ENCODE measurements at regions not wholly inside any gene's neighbourhood (a gene's known extent, or its start where the extent isn't known, plus 50 kb on each side); places are given as distances from the start of the nearest gene placed in this dataset.

DNA sequence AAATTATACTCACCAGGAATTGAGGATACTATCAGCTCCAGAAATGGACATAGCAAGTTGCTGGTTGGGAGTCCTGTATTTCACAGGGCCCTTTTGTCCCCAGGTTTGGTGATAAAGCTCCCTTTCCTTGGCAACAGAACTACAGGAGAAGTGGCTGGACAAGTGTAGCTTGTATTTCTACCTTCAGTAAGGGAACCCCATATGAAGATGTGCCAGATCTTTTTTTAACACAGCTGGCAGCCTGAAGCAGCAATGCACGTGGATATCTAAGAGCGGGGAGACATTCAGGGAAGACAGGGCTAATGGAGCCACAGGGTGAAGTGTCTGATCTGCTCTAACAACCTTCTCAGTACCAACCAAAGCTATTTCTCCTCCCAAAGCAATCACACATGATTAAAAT is 373.9 kb upstream of the ID4 start:
- no peak for TF ChIP-seq POLR2A (IDR thresholded peaks at IDR 0.05; ENCODE audit: extremely low read depth, insufficient read length)
- TF ChIP-seq, protein P1, sequence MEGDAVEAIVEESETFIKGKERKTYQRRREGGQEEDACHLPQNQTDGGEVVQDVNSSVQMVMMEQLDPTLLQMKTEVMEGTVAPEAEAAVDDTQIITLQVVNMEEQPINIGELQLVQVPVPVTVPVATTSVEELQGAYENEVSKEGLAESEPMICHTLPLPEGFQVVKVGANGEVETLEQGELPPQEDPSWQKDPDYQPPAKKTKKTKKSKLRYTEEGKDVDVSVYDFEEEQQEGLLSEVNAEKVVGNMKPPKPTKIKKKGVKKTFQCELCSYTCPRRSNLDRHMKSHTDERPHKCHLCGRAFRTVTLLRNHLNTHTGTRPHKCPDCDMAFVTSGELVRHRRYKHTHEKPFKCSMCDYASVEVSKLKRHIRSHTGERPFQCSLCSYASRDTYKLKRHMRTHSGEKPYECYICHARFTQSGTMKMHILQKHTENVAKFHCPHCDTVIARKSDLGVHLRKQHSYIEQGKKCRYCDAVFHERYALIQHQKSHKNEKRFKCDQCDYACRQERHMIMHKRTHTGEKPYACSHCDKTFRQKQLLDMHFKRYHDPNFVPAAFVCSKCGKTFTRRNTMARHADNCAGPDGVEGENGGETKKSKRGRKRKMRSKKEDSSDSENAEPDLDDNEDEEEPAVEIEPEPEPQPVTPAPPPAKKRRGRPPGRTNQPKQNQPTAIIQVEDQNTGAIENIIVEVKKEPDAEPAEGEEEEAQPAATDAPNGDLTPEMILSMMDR (IDR thresholded peaks at IDR 0.05; ENCODE audit: low read depth, low read length): no peak
- no peak for TF ChIP-seq MYC (IDR thresholded peaks at IDR 0.05; ENCODE audit: low read depth, low read length)
